PC-9 (cell line): ENCODE measurements at regions not wholly inside any gene's neighbourhood (a gene's known extent, or its start where the extent isn't known, plus 50 kb on each side); places are given as distances from the start of the nearest gene placed in this dataset.

Experiments
- EZH2 ChIP-seq: fragments of 200-600 bp; sonication (generic); IDR thresholded peaks from 2 replicates; pipeline ENCODE4 v1.8.0; 2017; ENCODE audit warnings: antibody characterized with exemption, low read depth
- TF ChIP-seq, protein P1 (sequence below): fragments of 200-600 bp; sonication (generic); conservative IDR thresholded peaks from 2 replicates; pipeline ENCODE4 v1.6.1; 2017; ENCODE audit warnings: mixed run types, antibody characterized with exemption, mild to moderate bottlenecking, moderate library complexity

DNA sequence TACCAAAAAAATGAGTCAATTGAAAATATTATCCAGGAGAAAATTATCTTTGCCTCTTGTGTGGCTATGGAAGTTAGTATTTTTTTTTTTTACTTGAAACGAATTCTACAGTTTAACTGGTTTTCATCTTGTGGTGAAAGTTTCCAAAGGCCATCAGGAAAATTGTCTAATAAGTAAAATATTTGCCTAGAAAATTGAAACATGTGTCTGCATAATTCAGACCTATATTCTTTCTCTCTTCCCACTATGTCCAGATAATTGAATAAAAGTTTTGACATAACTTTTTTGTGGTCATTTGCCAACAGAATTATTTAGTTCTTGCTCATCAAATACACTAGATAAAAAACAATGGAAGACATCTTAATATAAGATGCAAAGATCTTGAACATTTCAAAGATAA lies 321.5 kb upstream of the RPS23 start:
- TF ChIP-seq, protein P1, sequence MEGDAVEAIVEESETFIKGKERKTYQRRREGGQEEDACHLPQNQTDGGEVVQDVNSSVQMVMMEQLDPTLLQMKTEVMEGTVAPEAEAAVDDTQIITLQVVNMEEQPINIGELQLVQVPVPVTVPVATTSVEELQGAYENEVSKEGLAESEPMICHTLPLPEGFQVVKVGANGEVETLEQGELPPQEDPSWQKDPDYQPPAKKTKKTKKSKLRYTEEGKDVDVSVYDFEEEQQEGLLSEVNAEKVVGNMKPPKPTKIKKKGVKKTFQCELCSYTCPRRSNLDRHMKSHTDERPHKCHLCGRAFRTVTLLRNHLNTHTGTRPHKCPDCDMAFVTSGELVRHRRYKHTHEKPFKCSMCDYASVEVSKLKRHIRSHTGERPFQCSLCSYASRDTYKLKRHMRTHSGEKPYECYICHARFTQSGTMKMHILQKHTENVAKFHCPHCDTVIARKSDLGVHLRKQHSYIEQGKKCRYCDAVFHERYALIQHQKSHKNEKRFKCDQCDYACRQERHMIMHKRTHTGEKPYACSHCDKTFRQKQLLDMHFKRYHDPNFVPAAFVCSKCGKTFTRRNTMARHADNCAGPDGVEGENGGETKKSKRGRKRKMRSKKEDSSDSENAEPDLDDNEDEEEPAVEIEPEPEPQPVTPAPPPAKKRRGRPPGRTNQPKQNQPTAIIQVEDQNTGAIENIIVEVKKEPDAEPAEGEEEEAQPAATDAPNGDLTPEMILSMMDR: no peak
- TF ChIP-seq EZH2: no peak
